MM.1S (cell line): ENCODE measurements at regions not wholly inside any gene's neighbourhood (a gene's known extent, or its start where the extent isn't known, plus 50 kb on each side); places are given as distances from the start of the nearest gene placed in this dataset.

Experiments
- DNase-seq: peaks from one replicate; pipeline ENCODE4 v3.0.0-alpha.2; 2015
- H2AFZ ChIP-seq: fragments of 300-600 bp; sonication (generic); 2 replicates; pipeline ENCODE4 v1.6.0; 2016; ENCODE audit warnings: antibody characterized with exemption, low read length
- H3F3A ChIP-seq: fragments of 300-600 bp; sonication (generic); 2 replicates; pipeline ENCODE4 v1.6.1; 2016; ENCODE audit warnings: mild to moderate bottlenecking, antibody characterized with exemption, low read length, moderate library complexity, mixed read lengths; ENCODE audit not compliant: insufficient read depth
- H3K27ac ChIP-seq: fragments of 300-600 bp; sonication (generic); 2 replicates; pipeline ENCODE4 v1.5.1; 2016; ENCODE audit warnings: mild to moderate bottlenecking, low read length
- H3K27me3 ChIP-seq: fragments of 300-600 bp; sonication (generic); replicated peaks from 2 replicates; pipeline ENCODE4 v1.6.0; 2016; ENCODE audit warnings: low read length; ENCODE audit not compliant: insufficient read depth
- H3K36me3 ChIP-seq: fragments of 300-600 bp; sonication (generic); replicated peaks from 2 replicates; pipeline ENCODE4 v1.6.1; 2016; ENCODE audit warnings: mild to moderate bottlenecking, low read length, mixed read lengths; ENCODE audit not compliant: insufficient read depth
- H3K4me1 ChIP-seq: fragments of 300-600 bp; sonication (generic); 2 replicates; pipeline ENCODE4 v1.6.1; 2016; ENCODE audit warnings: low read length, mixed read lengths
- H3K4me2 ChIP-seq: fragments of 300-600 bp; sonication (generic); 2 replicates; pipeline ENCODE4 v1.6.0; 2016; ENCODE audit warnings: low read depth, low read length
- H3K4me3 ChIP-seq: fragments of 300-600 bp; sonication (generic); 2 replicates; pipeline ENCODE4 v1.5.1; 2016; ENCODE audit warnings: low read length, mixed read lengths
- H3K79me2 ChIP-seq: fragments of 300-600 bp; sonication (generic); 2 replicates; pipeline ENCODE4 v1.6.1; 2016; ENCODE audit warnings: mixed run types, low read length, mixed read lengths
- H3K9ac ChIP-seq: fragments of 300-600 bp; sonication (generic); 2 replicates; pipeline ENCODE4 v1.6.1; 2016; ENCODE audit warnings: low read length, mixed read lengths
- H3K9me2 ChIP-seq: fragments of 300-600 bp; sonication (generic); replicated peaks from 2 replicates; pipeline ENCODE4 v1.6.1; 2016; ENCODE audit warnings: mild to moderate bottlenecking, low read length, mixed read lengths; ENCODE audit not compliant: insufficient read depth
- H3K9me3 ChIP-seq: fragments of 300-600 bp; sonication (generic); replicated peaks from 2 replicates; pipeline ENCODE4 v1.6.1; 2016; ENCODE audit warnings: mild to moderate bottlenecking, low read length, mixed read lengths; ENCODE audit not compliant: insufficient read depth
- H4K20me1 ChIP-seq: fragments of 300-600 bp; sonication (generic); 2 replicates; pipeline ENCODE4 v1.6.1; 2016; ENCODE audit warnings: mild to moderate bottlenecking, low read length, moderate library complexity, mixed read lengths; ENCODE audit not compliant: insufficient read depth
- EZH2 ChIP-seq: fragments of 300-600 bp; sonication (generic); optimal IDR thresholded peaks from 2 replicates; pipeline ENCODE3; 2017; ENCODE audit warnings: low read depth, mild to moderate bottlenecking, antibody characterized with exemption, low read length, mixed read lengths
- EZH2phosphoT487 ChIP-seq: fragments of 300-600 bp; sonication (generic); IDR thresholded peaks from 2 replicates; pipeline ENCODE4 v1.6.1; 2018; ENCODE audit warnings: antibody characterized with exemption, low read length
- TF ChIP-seq, protein P1 (sequence below): fragments of 300-600 bp; sonication (generic); IDR thresholded peaks from 2 replicates; pipeline ENCODE4 v1.5.1; 2016; ENCODE audit warnings: antibody characterized with exemption, low read length, mixed read lengths

DNA sequence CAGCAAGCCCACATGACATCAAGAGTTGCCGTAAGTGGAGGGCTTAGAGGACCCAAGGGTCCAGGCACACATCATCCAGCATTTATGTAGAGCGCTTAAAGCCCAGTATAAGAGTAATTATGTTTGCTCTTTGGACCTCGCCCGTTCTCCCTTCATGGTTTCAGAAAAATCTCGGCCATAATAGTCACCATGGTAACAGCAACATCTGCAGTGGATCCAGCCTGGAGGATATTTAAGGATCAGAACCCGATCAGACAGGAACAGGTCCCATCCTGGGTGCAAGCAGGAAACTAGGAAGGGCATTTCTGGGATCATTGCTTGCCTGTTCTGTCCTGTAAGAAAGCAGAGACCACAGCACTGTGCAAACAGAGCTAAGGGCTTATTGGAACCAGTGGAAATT is 89.9 kb upstream of the KAZN start:
- DNase-seq = no peak
- no peaks in the 10 kb centered on the region for H3K36me3 ChIP-seq

DNA sequence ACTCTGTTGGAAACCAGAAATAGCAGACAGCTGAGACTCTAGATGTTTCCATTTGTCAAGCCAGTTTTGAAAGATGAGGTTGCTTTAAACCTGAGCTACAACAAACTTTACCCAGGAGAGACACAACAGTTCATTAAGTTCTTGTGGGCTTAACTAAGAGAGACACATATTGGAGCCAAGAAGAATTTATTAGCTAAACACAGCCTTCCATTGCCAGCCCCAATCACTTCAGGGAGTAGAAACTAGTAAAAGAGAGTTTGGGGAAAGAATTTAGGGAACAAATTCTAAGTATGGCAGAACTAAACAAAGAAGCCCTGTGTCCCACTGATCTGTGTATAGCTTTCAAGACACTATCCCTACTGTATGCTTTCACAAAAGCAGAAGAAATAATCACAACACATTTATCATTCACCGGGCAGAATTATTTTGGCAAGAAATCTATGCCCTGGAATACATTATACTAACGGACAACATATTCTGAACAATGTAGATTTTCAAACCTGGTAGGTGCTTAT is 87.3 kb upstream of the KAZN start:
- TF ChIP-seq EZH2phosphoT487 (no peak), EZH2 (no peak)
- TF ChIP-seq, protein P1, sequence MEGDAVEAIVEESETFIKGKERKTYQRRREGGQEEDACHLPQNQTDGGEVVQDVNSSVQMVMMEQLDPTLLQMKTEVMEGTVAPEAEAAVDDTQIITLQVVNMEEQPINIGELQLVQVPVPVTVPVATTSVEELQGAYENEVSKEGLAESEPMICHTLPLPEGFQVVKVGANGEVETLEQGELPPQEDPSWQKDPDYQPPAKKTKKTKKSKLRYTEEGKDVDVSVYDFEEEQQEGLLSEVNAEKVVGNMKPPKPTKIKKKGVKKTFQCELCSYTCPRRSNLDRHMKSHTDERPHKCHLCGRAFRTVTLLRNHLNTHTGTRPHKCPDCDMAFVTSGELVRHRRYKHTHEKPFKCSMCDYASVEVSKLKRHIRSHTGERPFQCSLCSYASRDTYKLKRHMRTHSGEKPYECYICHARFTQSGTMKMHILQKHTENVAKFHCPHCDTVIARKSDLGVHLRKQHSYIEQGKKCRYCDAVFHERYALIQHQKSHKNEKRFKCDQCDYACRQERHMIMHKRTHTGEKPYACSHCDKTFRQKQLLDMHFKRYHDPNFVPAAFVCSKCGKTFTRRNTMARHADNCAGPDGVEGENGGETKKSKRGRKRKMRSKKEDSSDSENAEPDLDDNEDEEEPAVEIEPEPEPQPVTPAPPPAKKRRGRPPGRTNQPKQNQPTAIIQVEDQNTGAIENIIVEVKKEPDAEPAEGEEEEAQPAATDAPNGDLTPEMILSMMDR = no peak
- no peaks in the 10 kb centered on the region for H3K36me3 ChIP-seq

More for the DNA sequence above, 89.9 kb upstream of the KAZN start:
- Histone ChIP-seq H3K9me3 (no peaks in the 10 kb centered on the region), H3K79me2 (no peaks in the 10 kb centered on the region), H4K20me1 (no peaks in the 10 kb centered on the region), H3K4me1 (no peaks in the 10 kb centered on the region), H3K4me2 (no peak overlapping the region), H3K9me2 (no peaks in the 10 kb centered on the region), H3K27ac (no peak overlapping the region), H3K27me3 (no peaks in the 10 kb centered on the region), H3F3A (no peaks in the 10 kb centered on the region), H3K4me3 (no peak overlapping the region), H2AFZ (no peak overlapping the region), H3K9ac (no peak overlapping the region)
- TF ChIP-seq EZH2phosphoT487 (no peak), EZH2 (no peak)
- TF ChIP-seq, protein P1 = no peak

GRCh38 chr1:14511796-14512585 is 86.5 kb upstream of the KAZN start:
- Histone ChIP-seq H3K27me3 (no peaks in the 10 kb centered on the region), H3K4me3 (no peak overlapping the region), H3K9ac (no peak overlapping the region), H3K9me2 (no peaks in the 10 kb centered on the region), H3K27ac (no peak overlapping the region), H4K20me1 (no peaks in the 10 kb centered on the region), H3K9me3 (no peaks in the 10 kb centered on the region), H3F3A (no peaks in the 10 kb centered on the region), H3K4me1 (no peaks in the 10 kb centered on the region), H3K36me3 (no peaks in the 10 kb centered on the region), H3K79me2 (no peaks in the 10 kb centered on the region), H2AFZ (no peak overlapping the region), H3K4me2 (no peak overlapping the region)
- no peak for DNase-seq
- no peak for TF ChIP-seq EZH2phosphoT487
- TF ChIP-seq, protein P1 = no peak

More for the DNA sequence above, 87.3 kb upstream of the KAZN start:
- Histone ChIP-seq H3K79me2 (no peaks in the 10 kb centered on the region), H3K9me2 (no peaks in the 10 kb centered on the region), H2AFZ (no peak overlapping the region), H3F3A (no peaks in the 10 kb centered on the region), H3K4me1 (no peaks in the 10 kb centered on the region), H4K20me1 (no peaks in the 10 kb centered on the region), H3K4me2 (no peak overlapping the region), H3K4me3 (no peak overlapping the region), H3K27me3 (no peaks in the 10 kb centered on the region), H3K9ac (no peak overlapping the region), H3K9me3 (no peaks in the 10 kb centered on the region), H3K27ac (no peak overlapping the region)
- no peak for DNase-seq
